WERI-Rb-1 (cell line): ENCODE measurements at regions not wholly inside any gene's neighbourhood (a gene's known extent, or its start where the extent isn't known, plus 50 kb on each side); places are given as distances from the start of the nearest gene placed in this dataset.
A peak's percentile ranks its signal among the peaks of the same experiment; 100 is the strongest.

Source experiments
- DNase-seq: peaks from one replicate; pipeline ENCODE4 v3.0.0-alpha.2; 2020
- H3K27ac ChIP-seq: fragments of 250-450 bp; sonication (Bioruptor Pico); 2 replicates; pipeline ENCODE4 v1.5.1; 2020; ENCODE audit warnings: mild to moderate bottlenecking, moderate library complexity
- H3K27me3 ChIP-seq: fragments of 250-450 bp; sonication (Bioruptor Pico); 2 replicates; pipeline ENCODE4 v1.5.1; 2021; ENCODE audit warnings: mild to moderate bottlenecking, low read depth, moderate library complexity; ENCODE audit not compliant: insufficient read depth, severe bottlenecking
- H3K36me3 ChIP-seq: fragments of 250-450 bp; sonication (Bioruptor Pico); 2 replicates; pipeline ENCODE4 v1.5.1; 2020; ENCODE audit warnings: mild to moderate bottlenecking, moderate library complexity
- H3K4me3 ChIP-seq: 2 replicates; pipeline ENCODE4 v1.5.1; 2011; ENCODE audit warnings: low read depth, mild to moderate bottlenecking, control low read depth, low read length
- H3K9me3 ChIP-seq: fragments of 250-450 bp; sonication (Bioruptor Pico); 2 replicates; pipeline ENCODE4 v1.5.1; 2021; ENCODE audit warnings: mild to moderate bottlenecking, moderate library complexity; ENCODE audit not compliant: severe bottlenecking
- CTCF ChIP-seq: IDR thresholded peaks from 2 replicates; pipeline ENCODE4 v1.5.1; 2011; ENCODE audit warnings: low read depth, mild to moderate bottlenecking, control low read depth, inconsistent platforms, low read length

DNA sequence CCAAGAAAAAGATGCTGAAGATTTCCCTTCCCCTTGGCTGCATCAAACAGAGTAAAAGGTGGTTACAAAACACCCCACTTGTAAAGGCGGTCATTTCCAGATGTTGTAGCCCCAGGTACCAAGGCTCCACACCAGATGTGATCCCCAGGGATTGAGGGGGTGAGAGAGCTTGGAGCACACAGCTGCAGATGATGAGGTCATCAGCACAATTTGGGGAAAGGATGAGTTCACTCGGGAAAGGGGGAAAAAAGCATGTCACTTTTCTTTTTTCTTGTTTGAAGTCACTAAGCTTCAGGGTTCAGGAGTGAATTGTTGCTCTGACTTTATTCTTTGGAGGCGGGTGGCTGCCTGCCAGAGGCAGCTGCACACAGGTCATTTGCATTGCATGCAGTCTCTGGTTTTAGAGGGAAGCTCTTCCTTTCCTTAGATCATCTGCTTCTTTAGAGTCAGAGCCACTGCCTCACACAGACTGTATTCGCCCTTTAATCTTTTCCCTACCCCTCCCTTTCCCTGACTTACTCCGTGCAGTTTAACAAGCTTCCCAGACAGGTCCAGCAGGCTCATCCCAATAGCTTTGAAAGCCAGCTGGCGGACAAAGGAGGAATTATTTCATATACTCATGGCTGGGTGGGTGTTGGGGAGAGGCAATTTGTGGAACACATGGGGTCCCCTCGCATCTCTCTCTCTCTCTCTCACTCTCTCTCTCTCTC is 409.3 kb upstream of the SLC24A2 start:
- peak overlapping the region; percentile 13 for H3K4me3 ChIP-seq
- H3K27ac ChIP-seq: peak overlapping the region; percentile 68
- H3K27me3 ChIP-seq: no peaks in the 10 kb centered on the region
- TF ChIP-seq CTCF: no peak
- H3K9me3 ChIP-seq: peaks cover 6% of the 10 kb centered on the region
- DNase-seq: peak; percentile 77
- H3K36me3 ChIP-seq: no peaks in the 10 kb centered on the region

DNA sequence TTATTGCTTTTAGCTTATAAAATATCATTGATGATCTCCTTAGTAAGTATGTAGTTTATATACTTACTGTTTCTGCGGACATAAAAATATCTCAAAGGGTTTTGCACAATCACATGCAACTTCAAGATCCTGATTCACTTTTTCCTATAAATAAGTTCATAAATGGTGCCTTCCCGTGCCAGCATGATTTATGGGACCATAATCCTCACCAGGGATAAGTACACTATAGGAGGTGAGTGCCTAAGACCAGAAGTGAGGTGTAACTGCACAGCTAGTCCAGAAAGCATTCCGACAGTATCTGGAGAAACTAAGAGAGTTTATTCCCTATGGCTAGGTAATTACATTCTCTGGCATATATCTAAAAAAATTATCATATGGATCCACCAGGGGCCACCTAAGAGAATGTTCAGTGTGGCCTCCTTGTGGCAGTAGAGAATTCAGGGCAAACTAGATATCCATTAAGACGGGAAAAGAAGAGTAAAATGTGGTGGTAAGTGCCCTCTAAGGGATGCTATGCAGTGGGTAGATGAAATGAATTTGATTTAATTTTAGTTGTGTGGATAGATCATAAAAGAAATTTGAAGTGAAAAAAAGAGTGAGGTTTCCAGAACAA is 402.5 kb upstream of the SLC24A2 start:
- TF ChIP-seq CTCF: no peak
- Histone ChIP-seq H3K36me3 (no peaks in the 10 kb centered on the region), H3K4me3 (no peak overlapping the region), H3K9me3 (peaks cover 6% of the 10 kb centered on the region), H3K27me3 (no peaks in the 10 kb centered on the region), H3K27ac (no peak overlapping the region)
- DNase-seq: no peak

DNA sequence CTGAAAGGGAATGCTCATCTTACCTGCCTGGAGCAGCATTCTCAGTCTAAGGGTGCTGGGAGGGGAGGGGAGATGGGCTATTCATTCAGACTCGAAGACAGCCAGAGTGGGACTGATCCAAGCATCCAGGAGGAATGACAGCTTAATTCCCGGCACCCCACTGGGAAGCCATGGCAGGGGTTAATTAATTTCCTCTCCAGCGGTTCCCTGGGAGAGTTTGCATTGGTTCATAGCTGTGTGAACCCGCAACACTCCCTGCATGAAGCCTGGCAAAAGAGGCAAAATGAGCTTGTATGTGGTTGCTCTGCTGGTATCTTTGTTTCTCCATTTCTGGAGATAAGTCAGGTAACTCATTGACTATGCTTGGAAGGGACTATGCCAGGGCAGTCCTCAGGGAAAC is 401.0 kb upstream of the SLC24A2 start:
- Histone ChIP-seq H3K4me3 (no peak overlapping the region), H3K27ac (no peak overlapping the region), H3K27me3 (no peaks in the 10 kb centered on the region), H3K9me3 (no peaks in the 10 kb centered on the region), H3K36me3 (no peaks in the 10 kb centered on the region)
- no peak for TF ChIP-seq CTCF
- peak; percentile 37 for DNase-seq

DNA sequence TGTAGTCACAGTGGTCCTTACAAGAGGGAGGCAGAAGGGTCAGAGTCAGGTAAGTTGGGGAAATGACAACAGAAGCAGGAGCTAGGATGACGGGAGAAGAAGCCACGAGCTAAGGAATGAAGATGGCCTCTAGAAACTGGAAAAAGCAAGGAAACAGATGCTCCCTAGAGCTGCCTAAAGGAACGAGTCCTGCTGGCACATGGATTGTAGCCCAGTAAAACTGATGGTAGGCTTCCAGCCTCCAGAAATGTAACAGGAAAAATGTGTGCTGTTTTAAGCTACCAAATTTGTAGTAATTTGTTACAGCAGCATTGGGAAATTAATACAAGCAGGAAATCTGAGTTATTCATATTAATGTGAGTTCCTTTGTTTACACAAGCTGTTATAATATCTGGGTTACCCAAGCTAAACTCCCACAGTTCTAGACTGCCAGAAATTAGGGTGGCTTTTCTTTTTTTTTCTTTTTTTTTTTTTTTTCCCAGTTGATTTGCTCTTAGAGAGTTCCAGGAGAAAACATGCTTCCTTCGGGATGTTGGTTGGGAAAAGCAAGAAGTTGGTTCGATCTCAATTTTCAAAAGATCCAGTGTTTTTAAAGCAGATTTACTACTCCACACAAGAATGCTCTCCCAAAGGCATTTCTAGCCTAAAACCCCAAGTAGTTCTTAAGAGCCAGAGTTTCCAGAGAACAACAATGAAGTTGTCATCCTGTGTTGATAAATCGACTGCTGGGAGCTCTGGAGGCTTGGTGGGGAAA is 400.0 kb upstream of the SLC24A2 start:
- no peaks in the 10 kb centered on the region for H3K9me3 ChIP-seq
- H3K36me3 ChIP-seq: no peaks in the 10 kb centered on the region
- no peak overlapping the region for H3K4me3 ChIP-seq
- no peaks in the 10 kb centered on the region for H3K27me3 ChIP-seq
- no peak overlapping the region for H3K27ac ChIP-seq
- DNase-seq: no peak
- no peak for TF ChIP-seq CTCF

DNA sequence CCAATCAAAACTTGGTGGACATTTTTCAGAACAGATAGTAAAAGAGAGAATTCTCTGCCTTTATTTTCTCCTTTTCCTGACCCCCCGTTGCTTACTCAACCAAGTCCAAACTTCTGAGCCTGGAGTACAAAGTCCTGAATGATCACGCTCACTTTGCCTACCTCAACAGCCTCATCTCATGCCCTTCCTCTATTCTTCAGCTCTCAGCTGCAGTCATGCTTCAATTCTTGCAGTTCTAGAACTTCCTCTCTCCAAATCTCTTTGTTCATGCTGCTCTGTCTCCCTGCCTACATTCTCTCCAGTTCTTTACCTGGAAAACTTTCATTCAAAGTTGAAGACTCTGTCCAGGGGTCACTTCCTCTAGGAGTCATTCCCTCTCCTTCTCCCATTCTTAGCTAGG is 398.5 kb upstream of the SLC24A2 start:
- DNase-seq: no peak
- no peak overlapping the region for H3K4me3 ChIP-seq
- H3K9me3 ChIP-seq: no peaks in the 10 kb centered on the region
- H3K36me3 ChIP-seq: no peaks in the 10 kb centered on the region
- H3K27ac ChIP-seq: no peak overlapping the region
- H3K27me3 ChIP-seq: no peaks in the 10 kb centered on the region
- TF ChIP-seq CTCF: no peak
